Epithelial cell of prostate (primary cell): ENCODE measurements at regions not wholly inside any gene's neighbourhood (a gene's known extent, or its start where the extent isn't known, plus 50 kb on each side); places are given as distances from the start of the nearest gene placed in this dataset.
A peak's percentile ranks its signal among the peaks of the same experiment; 100 is the strongest.

Experiments
- DNase-seq: peaks from one replicate; pipeline ENCODE4 v3.0.0-alpha.2; 2011; ENCODE audit warnings: low read depth, low spot score
- H3K27ac ChIP-seq: fragments of 450-650 bp; 2 replicates; pipeline ENCODE4 v1.5.1; 2017; ENCODE audit warnings: mild to moderate bottlenecking

GRCh38 chr21:15494481-15494880, 235.3 kb upstream of the USP25 start:
- H3K27ac ChIP-seq = no peak overlapping the region
- DNase-seq = no peak

- no peak for DNase-seq
- H3K27ac ChIP-seq = no peak overlapping the region
Measured at GRCh38 chr21:15495965-15496364, 233.8 kb upstream of the USP25 start.

- no peak overlapping the region for H3K27ac ChIP-seq
- no peak for DNase-seq
Measured at GRCh38 chr21:15496911-15497310, 232.9 kb upstream of the USP25 start.

GRCh38 chr21:15498455-15498854, 231.3 kb upstream of the USP25 start:
- peak; percentile 61 for DNase-seq
- no peak overlapping the region for H3K27ac ChIP-seq

GRCh38 chr21:15506086-15506485, 223.7 kb upstream of the USP25 start:
- DNase-seq = peak; percentile 6
- no peak overlapping the region for H3K27ac ChIP-seq

- no peak overlapping the region for H3K27ac ChIP-seq
- DNase-seq = no peak
Measured at GRCh38 chr21:15508554-15508953, 221.2 kb upstream of the USP25 start.

- peak; percentile 1 for DNase-seq
- no peak overlapping the region for H3K27ac ChIP-seq
Measured at GRCh38 chr21:15514073-15514946, 215.5 kb upstream of the USP25 start.

- H3K27ac ChIP-seq = no peak overlapping the region
- DNase-seq = no peak
Measured at GRCh38 chr21:15515908-15516307, 213.9 kb upstream of the USP25 start.

GRCh38 chr21:15517394-15517793, 212.4 kb upstream of the USP25 start:
- H3K27ac ChIP-seq = no peak overlapping the region

GRCh38 chr21:15520811-15521643, 208.8 kb upstream of the USP25 start:
- no peak overlapping the region for H3K27ac ChIP-seq
- no peak for DNase-seq

More at GRCh38 chr21:15517394-15517793, 212.4 kb upstream of the USP25 start:
- DNase-seq = no peak

GRCh38 chr21:15521644-15522001, 208.2 kb upstream of the USP25 start:
- DNase-seq = peak; percentile 8
- no peak overlapping the region for H3K27ac ChIP-seq

- H3K27ac ChIP-seq = no peak overlapping the region
- no peak for DNase-seq
Measured at GRCh38 chr21:15522148-15522547, 207.6 kb upstream of the USP25 start.

- DNase-seq = no peak
Measured at GRCh38 chr21:15524855-15525254, 204.9 kb upstream of the USP25 start.

GRCh38 chr21:15526798-15527197, 203.0 kb upstream of the USP25 start:
- no peak overlapping the region for H3K27ac ChIP-seq
- no peak for DNase-seq

More at GRCh38 chr21:15524855-15525254, 204.9 kb upstream of the USP25 start:
- H3K27ac ChIP-seq = no peak overlapping the region

- H3K27ac ChIP-seq = no peak overlapping the region
- DNase-seq = no peak
Measured at GRCh38 chr21:15528346-15528745, 201.4 kb upstream of the USP25 start.

- no peak for DNase-seq
- H3K27ac ChIP-seq = no peak overlapping the region
Measured at GRCh38 chr21:15531986-15532385, 197.8 kb upstream of the USP25 start.

- DNase-seq = no peak
- H3K27ac ChIP-seq = no peak overlapping the region
Measured at GRCh38 chr21:15533618-15534017, 196.2 kb upstream of the USP25 start.

GRCh38 chr21:15534450-15534886, 195.3 kb upstream of the USP25 start:
- DNase-seq = no peak
- no peak overlapping the region for H3K27ac ChIP-seq

- H3K27ac ChIP-seq = no peak overlapping the region
- DNase-seq = no peak
Measured at GRCh38 chr21:15539376-15539775, 190.4 kb upstream of the USP25 start.

- DNase-seq = no peak
Measured at GRCh38 chr21:15543473-15543872, 186.3 kb upstream of the USP25 start.

GRCh38 chr21:15549671-15550070, 180.1 kb upstream of the USP25 start:
- DNase-seq = no peak
- H3K27ac ChIP-seq = no peak overlapping the region

More at GRCh38 chr21:15543473-15543872, 186.3 kb upstream of the USP25 start:
- no peak overlapping the region for H3K27ac ChIP-seq
